ENCODE measurements at regions not wholly inside any gene's neighbourhood (a gene's known extent, or its start where the extent isn't known, plus 50 kb on each side); places are given as distances from the start of the nearest gene placed in this dataset.
"Not testable (repeated sequence)": the region's sequence is repeated elsewhere in the genome, so short reads cannot be mapped to it uniquely, and the experiment has no call there.

- Histone ChIP-seq H3K27me3 (no peaks in the 10 kb centered on the region), H3K27ac (no peak overlapping the region), H3K9me3 (no peaks in the 10 kb centered on the region), H3K4me1 (no peaks in the 10 kb centered on the region), H3K36me3 (no peaks in the 10 kb centered on the region), H3K4me3 (no peak overlapping the region)
- TF ChIP-seq POLR2AphosphoS5 (IDR thresholded peaks at IDR 0.05) (no peak), CTCF (IDR thresholded peaks at IDR 0.05) (no peak), EP300 (IDR thresholded peaks at IDR 0.05) (no peak), POLR2A (IDR thresholded peaks at IDR 0.05) (no peak)
- DNase-seq (ENCODE audit: low spot score in 2 of 2), result no peak
- WGBS, result 0% methylated on average over 1 of the region's 1 CpG
Observed at GRCh38 chr12:59486827-59487226, 109.0 kb upstream of the SLC16A7 start.

GRCh38 chr12:59484575-59484974, 111.3 kb upstream of the SLC16A7 start:
- H3K9me3 ChIP-seq, result no peaks in the 10 kb centered on the region
- H3K4me3 ChIP-seq, result no peak overlapping the region
- no peak overlapping the region for H3K27ac ChIP-seq
- no peaks in the 10 kb centered on the region for H3K36me3 ChIP-seq
- H3K4me1 ChIP-seq, result no peaks in the 10 kb centered on the region
- DNase-seq (ENCODE audit: low spot score in 2 of 2), result no peak
- H3K27me3 ChIP-seq, result no peaks in the 10 kb centered on the region
- TF ChIP-seq POLR2A (IDR thresholded peaks at IDR 0.05) (no peak), POLR2AphosphoS5 (IDR thresholded peaks at IDR 0.05) (no peak), CTCF (IDR thresholded peaks at IDR 0.05) (no peak), EP300 (IDR thresholded peaks at IDR 0.05) (no peak)

GRCh38 chr12:59474236-59474635, 121.6 kb upstream of the SLC16A7 start:
- H3K27ac ChIP-seq; DNase-seq (ENCODE audit: low spot score in 2 of 2); H3K9me3 ChIP-seq; H3K4me3 ChIP-seq; H3K27me3 ChIP-seq; H3K4me1 ChIP-seq; H3K36me3 ChIP-seq: not testable (repeated sequence)

- no peaks in the 10 kb centered on the region for H3K9me3 ChIP-seq
- WGBS, result 73% methylated on average over 5 of the region's 5 CpGs
- no peak overlapping the region for H3K27ac ChIP-seq
- TF ChIP-seq EP300 (IDR thresholded peaks at IDR 0.05) (no peak), POLR2A (IDR thresholded peaks at IDR 0.05) (no peak), CTCF (IDR thresholded peaks at IDR 0.05) (no peak), POLR2AphosphoS5 (IDR thresholded peaks at IDR 0.05) (no peak)
- no peaks in the 10 kb centered on the region for H3K27me3 ChIP-seq
- H3K4me3 ChIP-seq, result no peak overlapping the region
- H3K36me3 ChIP-seq, result no peaks in the 10 kb centered on the region
- H3K4me1 ChIP-seq, result no peaks in the 10 kb centered on the region
- no peak for DNase-seq (ENCODE audit: low spot score in 2 of 2)
Observed at GRCh38 chr12:59472273-59472672, 123.6 kb upstream of the SLC16A7 start.

GRCh38 chr12:59459966-59460660, 135.7 kb upstream of the SLC16A7 start:
- no peak for TF ChIP-seq POLR2AphosphoS5 (IDR thresholded peaks at IDR 0.05)
- no peak for TF ChIP-seq EP300 (IDR thresholded peaks at IDR 0.05)
- TF ChIP-seq CTCF (IDR thresholded peaks at IDR 0.05), result no peak
- no peak for TF ChIP-seq POLR2A (IDR thresholded peaks at IDR 0.05)
- 33% methylated on average over 5 of the region's 5 CpGs for WGBS

GRCh38 chr12:59453475-59453874, 142.4 kb upstream of the SLC16A7 start:
- no peaks in the 10 kb centered on the region for H3K27me3 ChIP-seq
- H3K4me1 ChIP-seq, result no peaks in the 10 kb centered on the region
- H3K36me3 ChIP-seq, result no peaks in the 10 kb centered on the region
- H3K4me3 ChIP-seq, result no peak overlapping the region
- H3K27ac ChIP-seq, result no peak overlapping the region
- no peak for DNase-seq (ENCODE audit: low spot score in 2 of 2)
- TF ChIP-seq POLR2AphosphoS5 (IDR thresholded peaks at IDR 0.05) (no peak), POLR2A (IDR thresholded peaks at IDR 0.05) (no peak), CTCF (IDR thresholded peaks at IDR 0.05) (no peak)
- H3K9me3 ChIP-seq, result no peaks in the 10 kb centered on the region

More at GRCh38 chr12:59459966-59460660, 135.7 kb upstream of the SLC16A7 start:
- H3K9me3 ChIP-seq, result no peaks in the 10 kb centered on the region
- H3K4me3 ChIP-seq, result no peak overlapping the region
- H3K27ac ChIP-seq, result no peak overlapping the region
- no peak for DNase-seq (ENCODE audit: low spot score in 2 of 2)
- no peaks in the 10 kb centered on the region for H3K27me3 ChIP-seq
- peaks cover 6% of the 10 kb centered on the region for H3K4me1 ChIP-seq
- H3K36me3 ChIP-seq, result no peaks in the 10 kb centered on the region
